ENCODE measurements at regions not wholly inside any gene's neighbourhood (a gene's known extent, or its start where the extent isn't known, plus 50 kb on each side); places are given as distances from the start of the nearest gene placed in this dataset.

- TF ChIP-seq POLR2AphosphoS5 (IDR thresholded peaks at IDR 0.05; ENCODE audit: low read depth, low read length) (no peak), POLR2A (IDR thresholded peaks at IDR 0.05; ENCODE audit: low read depth, low read length) (no peak), TAF1 (IDR thresholded peaks at IDR 0.05; ENCODE audit: low read depth, low read length) (no peak), PAX5 (IDR thresholded peaks at IDR 0.05; ENCODE audit: insufficient read depth, low read length, severe bottlenecking) (no peak), SPI1 (IDR thresholded peaks at IDR 0.05; ENCODE audit: low read depth, low read length) (no peak), POU2F2 (IDR thresholded peaks at IDR 0.05; ENCODE audit: low read depth, low read length) (no peak)
Observed at GRCh38 chr16:86355531-86355930, 154.8 kb upstream of the FOXF1 start.
